HG03064 (cell line): ENCODE measurements at regions not wholly inside any gene's neighbourhood (a gene's known extent, or its start where the extent isn't known, plus 50 kb on each side); places are given as distances from the start of the nearest gene placed in this dataset.

Experiments used
- ATAC-seq: cut with Tn5 transposase; IDR thresholded peaks from one replicate; pipeline ENCODE4 v1.9.1; 2021; ENCODE audit warnings: low read depth; ENCODE audit not compliant: unreplicated experiment

DNA sequence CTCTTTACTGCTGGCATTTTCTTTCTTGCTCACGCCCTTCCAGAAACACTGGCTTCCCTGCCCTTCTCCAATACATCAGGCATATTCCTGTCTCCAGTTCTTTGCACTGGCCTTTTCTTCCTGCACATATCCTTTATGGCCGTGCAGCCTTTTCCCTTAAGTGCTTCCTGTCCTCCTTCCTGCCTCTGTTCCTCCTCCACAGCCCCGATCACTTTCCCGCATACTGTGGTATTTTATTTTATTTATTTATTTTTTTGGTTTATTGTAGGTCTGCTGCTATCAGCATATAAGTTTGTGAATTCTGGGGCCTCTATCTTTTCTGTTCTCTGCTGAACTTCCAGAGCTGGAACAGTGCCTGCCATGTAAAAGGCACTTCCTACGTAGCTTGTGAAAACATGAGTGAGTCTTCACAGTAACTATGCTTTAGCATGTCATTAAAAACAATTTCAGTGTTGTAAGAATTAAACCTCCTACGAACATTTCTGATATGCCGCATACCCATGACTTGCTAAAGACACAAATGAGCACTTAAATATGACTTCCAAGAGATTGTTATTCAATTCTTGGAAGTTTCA, 289.1 kb downstream of the TRIB2 start:
- ATAC-seq: no peak

DNA sequence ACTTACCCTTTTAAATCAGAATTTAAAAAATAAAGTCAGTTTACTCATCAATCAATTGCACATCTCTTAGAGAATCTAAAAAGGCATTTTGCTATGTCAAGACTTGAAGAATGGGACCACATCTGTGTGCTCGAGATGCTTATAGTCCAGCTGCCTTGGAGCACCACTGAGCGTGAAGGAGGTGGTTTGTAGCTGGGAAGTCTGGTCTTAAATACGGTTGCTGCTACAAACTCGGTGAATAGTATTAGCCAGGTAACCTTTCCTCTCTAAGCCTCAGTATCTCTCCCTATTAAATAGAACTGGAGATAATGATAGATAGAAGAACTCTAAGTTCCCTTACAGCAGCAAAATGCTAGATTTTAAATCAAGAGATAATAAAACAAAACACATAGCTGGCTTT, 289.7 kb downstream of the TRIB2 start:
- no peak for ATAC-seq

DNA sequence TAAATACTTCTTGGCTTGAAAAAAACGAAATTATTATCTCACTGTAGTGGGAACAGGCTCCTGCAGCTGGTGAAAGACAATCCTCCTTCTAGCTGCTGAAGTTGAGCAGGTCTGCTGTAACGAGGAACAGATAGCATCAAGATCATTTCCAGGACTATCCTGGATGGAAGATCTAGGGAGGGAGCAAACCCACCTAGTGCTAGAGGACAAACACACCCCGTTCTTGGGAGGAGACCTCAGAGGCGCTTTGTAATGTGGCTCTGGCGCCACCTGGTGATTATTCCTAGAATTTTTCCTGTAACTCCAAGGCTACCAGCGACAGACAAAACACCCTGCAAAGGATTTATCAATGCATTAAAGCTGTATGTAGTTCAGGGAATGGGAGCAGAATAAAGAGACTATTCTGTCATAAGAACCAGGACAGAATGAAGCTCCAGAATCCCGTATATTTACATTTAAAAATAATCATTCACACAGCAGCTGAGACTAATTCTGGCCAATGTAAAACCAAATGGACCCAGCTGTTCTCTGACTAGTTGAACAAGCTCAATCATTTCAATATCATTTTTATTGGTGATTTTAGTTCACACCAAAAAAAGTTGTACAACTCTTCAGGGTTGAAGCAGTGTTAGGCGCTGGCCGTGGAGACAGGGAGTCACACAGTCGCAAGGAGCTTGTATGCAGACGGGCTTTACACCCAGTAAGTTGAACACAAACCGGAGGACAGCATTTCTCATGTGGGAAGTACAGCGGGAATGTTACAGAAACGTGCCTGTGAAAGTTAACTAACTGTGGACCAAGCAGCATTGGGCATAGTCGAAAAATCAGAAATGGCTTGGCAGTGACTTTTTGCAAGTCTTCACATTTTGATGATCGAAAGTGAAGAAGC, 290.3 kb downstream of the TRIB2 start:
- peak; percentile 90 for ATAC-seq

DNA sequence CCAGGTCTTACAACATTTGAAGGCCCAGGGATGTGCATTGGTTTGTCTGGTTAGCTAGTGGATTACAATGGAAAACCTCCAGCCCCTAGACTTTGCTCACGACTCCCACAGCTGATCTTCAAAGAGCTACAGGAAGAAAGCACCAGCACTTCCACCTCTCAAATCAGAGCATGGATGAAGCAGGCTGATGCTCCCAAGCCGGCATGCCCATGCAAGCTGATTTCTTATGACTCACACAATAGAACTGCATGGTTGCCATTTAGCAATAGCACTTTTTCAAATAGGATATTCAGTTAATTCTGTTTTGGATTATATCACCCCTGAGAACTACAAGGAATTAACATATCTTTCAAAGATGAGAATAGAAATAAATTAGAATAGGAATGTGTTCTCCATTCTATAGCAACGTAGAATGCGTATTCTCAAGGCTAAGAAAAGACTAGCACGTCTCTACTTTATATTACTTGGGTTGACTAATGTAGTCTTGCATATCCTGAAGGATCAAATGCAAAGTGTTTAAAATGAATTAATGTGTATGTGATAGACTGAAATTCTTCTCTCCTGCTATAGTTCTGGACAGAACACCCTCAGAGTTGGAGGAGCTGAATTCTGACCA, 292.4 kb downstream of the TRIB2 start:
- ATAC-seq: no peak

DNA sequence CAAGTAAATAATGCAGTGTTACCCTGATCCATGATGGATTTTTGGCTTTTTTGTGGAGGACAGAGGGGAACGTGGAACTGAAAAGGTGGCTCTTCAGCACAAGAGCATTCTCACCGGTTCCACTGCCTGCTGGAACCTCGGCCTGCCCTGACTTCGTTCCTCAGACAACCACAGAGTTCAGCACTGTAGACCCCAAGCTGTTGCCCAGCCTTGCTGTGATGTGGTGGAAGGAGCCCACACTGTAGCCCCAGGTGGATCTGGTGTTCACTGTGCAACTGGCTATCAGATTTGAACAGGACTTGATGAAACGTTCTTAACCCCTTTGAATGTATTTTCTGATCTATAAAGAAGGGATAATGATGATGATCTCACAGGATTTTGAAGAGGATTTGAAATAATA, 293.5 kb downstream of the TRIB2 start:
- ATAC-seq: no peak

DNA sequence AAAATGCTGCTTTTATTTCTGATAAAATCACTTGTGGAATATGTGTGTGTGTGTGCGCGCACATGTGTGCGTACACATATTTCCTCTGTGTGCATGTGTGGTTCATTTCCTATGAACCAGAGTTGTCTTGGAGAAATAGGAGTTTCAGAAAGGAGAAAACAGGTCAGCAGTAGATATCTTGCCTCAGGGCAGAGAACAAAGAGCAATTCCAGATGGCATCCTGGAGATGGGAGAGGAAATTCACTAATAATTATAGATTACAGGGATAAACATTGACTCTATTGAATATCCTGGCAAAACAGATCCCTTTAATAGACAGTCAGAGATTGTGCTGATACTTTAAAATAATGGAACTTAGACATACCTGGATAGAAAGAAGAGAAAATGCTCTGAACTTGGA, 298.0 kb downstream of the TRIB2 start:
- ATAC-seq: no peak

DNA sequence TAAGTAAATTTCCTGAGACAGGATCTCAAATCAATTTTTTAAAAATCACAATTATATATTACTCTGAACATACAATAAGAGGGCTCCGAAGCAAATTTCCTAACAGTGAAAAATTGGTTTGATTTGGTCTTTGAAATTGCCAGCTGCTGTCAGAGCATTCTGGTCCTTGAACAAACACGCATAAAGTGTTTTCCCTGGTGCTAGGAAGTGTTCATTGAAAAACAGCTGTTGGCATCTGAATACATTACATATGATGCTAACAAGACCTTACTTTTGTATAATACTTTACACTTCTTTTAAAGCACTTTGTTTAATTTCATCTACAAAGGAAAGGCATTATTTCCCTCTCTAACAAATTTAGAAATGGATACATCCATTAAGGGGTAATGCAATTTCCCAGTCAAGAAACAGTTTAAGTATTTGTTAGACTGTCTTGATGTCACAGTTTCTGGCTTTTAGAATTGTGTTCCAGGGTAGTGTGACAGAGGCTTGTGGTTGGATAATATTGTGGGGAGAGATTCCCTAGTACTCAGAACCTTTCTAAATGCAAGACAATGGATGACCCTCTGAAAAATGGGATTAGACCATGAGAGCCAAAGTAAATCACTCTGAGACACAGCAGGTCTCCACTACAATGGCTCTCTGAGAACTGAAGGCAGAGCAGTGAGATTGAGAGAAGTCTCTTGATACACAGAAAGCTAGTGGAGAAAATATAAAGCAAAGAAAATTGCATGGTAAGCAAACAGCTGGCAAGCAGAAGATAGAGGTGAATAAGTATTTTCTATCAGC, 299.0 kb downstream of the TRIB2 start:
- ATAC-seq: no peak

DNA sequence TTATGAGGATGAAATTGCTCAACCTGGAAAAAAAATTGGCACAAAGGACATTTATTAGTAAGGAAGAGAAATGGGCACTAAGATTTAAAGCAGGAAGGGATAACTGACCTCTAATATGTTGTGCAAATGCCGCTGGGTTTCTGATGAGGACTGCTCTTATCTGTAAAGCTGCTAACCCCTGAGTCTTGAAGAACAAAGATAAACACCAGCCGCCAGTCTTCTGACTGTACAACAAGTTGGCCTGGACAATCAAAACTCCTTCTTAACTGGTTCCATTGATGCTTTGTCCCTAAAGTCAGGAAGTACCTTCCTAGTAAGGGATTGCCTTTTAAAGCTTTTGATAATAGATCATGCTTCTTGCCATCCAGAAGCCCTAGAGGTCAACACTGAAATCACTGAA, 301.8 kb downstream of the TRIB2 start:
- no peak for ATAC-seq

DNA sequence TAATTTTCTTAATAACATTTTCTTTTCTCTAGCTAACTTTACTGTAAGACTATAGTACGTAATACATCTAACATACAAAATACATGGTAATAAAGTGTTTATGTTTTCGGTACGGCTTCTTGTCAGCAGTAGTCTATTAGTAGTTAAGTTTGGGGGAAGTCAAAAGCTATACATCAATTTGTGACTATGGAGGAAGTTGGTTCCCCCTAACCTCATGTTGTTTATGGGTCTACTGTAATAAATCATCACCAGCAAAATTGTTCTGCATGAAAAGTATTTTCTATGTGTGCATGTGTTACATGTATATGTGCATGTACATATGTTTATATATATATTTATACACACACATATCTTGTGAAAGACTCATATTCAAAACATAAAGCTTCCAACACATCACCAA, 303.0 kb downstream of the TRIB2 start:
- ATAC-seq: no peak

DNA sequence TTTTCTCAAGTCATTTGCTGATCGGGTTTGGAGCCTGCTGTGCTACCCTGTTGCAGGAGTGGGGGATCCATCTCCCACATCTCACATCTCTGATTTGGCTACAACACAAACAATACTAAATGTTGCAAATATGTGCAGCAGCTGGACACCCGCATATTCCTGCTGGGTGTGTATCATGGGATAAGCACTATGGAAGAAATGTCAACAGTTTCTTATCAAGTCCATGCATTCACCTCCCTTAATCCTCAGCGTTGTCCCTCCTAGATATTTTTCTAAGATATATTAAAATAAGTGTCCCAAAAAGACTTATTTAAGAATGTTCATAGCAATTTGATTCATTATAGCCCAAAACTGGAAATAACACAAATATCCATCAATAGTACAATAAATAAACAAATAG, 303.7 kb downstream of the TRIB2 start:
- ATAC-seq: no peak

DNA sequence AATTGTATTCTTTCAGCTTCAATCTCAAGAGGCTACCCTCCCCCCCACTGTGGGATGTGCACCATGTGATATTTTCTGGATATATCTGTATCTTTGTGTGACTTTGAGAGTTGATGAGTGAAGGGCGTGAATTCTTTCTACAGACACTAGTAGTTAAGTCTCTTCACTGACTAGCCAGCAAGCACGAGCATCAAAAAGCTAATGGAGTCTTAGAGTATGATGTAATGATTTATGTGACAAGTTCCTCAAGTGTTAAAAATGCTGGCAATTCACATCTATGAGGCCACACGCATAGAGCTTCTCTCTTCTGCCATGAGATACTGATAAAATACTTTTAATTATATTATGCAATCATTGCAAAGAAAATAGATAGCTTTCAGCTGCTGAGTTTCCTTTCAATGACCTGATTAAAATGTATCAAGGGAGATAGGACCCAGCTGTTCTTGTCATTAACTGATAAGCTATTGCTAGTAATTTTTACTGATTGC, 304.8 kb downstream of the TRIB2 start:
- no peak for ATAC-seq

DNA sequence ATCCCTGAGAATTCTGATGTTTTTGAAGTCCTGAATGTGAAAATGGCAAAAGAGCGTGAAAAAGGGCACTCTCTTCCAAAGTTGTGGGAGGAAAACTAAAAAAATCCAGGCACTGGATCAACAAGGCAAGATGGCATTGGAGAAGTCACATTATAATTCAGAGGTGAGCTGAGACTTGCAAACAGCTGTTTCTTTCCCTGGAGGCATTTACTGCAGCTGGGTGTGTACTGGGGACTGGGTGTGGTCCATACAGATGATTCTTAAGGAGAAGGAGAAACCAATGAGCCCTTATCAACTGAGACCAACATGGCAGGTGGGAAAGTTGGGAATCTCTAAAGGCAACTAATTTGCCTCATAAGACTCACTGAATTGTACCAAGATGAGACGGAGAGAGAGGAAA, 313.9 kb downstream of the TRIB2 start:
- ATAC-seq: no peak

DNA sequence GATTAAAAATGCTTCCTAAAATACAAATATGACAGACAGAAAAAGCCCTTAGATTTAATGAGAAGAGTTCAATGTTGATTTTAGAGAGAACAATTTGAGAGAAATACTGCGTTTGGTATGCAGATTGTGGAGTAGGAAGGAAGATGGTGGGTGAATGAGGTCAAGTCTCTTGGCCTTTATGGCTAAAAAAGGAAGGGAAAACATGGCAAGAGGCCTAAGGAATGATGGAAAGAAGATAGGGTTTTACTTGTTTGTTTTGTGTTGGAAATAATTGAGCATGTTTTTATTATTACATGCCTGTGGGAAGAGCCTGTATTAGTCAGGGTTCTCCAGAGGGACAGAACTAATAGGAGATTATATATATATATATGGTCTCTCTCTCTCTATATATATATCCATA, 318.1 kb downstream of the TRIB2 start:
- no peak for ATAC-seq

DNA sequence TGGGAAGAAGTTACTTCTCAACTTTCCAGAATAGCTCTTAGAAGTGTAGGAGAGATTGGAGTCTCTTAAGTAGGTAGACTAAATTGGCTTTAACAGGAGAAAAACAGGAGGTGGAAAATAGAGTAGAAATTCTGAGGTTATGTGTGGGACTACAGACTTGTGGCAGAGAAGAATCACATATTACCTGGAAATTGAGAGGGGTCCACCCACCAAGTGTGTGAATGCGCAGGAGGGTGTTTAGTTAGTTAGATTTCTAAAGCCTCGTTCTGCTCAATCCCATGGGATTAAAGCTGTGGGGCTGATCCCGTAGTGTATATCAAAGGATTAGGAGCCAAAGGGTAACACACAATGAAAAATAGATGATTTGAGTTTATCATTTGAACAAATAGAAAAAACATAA, 319.1 kb downstream of the TRIB2 start:
- no peak for ATAC-seq

DNA sequence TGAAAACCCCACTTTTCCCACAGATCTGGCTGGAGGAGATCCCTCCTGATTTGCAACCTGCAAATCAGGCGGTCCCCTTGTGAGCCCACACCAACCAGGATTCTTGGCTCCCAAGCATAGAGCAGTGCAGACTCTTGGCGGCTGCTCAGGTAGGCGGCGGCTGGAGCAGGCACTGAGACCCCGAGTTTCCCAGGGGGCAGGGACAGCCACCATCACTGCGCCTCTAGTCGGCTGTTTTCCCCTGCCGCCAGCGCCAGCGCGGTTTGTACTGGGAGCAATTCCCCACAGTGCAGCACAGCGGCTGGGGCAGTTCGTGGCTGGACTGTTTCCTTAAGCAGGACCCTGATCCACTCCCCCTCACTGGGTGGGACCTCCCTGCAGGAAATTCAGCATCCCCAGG, 323.3 kb downstream of the TRIB2 start:
- no peak for ATAC-seq

DNA sequence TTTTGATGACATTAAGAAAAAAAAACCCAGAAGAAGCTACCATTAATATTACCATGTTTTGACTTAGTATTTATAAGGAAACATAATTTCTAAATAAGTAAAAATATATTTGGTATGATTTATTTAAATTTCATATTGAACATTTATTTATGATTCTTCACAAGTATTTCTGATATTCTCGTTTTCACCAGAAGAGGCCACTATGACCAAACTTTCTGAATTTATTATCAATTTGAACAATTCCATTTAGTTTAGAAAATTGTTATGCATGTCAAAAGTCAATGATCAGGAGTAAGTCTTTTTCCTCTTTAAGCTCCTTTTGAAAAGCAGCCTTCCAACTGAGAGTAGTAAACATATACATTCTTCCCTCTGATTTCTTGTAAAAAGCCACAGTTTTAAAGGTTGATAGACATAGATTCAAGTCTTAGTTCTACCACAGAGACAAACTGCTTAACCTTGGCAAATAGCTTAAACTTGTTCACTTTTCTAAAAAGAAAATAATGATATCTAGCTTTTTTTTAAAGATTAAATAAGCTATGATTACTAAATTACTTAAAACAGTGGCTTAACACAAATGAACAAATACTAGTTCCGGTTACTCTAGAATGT, 329.9 kb downstream of the TRIB2 start:
- no peak for ATAC-seq

DNA sequence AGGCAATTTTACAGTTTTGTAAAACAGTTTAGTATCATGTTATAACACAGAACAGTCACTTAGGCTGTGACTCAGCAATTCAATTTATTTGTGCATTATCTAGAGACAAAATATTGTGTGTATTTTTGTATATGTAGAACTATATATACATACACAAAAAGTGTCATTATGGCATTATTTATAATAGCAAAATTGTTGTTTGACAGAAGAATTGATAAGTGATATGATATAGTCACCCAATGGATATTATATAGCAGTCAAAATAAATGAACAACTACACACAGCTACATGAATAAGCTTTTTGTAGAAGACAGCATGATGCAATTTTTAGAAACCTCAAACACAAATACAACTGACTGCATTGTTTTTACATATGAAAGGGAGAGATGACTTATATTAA, 334.0 kb downstream of the TRIB2 start:
- ATAC-seq: no peak

DNA sequence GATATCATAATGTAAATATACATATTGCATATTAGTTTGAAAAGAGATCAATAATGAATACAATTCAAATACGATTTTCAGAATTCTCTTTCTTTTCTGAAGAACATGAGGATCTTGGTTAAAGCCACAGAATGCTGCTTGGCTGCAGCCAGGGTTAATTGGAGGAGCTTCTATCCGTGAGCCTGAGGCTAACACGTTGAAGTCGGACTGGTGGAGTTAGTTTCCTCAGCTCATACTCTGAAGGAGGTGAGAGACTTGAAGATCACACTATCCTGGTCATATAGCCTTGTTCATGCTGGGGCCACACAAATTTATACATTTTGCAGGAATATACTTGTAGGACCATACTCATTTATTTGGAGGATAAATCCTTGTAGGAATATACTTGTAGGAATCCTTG, 335.8 kb downstream of the TRIB2 start:
- no peak for ATAC-seq

DNA sequence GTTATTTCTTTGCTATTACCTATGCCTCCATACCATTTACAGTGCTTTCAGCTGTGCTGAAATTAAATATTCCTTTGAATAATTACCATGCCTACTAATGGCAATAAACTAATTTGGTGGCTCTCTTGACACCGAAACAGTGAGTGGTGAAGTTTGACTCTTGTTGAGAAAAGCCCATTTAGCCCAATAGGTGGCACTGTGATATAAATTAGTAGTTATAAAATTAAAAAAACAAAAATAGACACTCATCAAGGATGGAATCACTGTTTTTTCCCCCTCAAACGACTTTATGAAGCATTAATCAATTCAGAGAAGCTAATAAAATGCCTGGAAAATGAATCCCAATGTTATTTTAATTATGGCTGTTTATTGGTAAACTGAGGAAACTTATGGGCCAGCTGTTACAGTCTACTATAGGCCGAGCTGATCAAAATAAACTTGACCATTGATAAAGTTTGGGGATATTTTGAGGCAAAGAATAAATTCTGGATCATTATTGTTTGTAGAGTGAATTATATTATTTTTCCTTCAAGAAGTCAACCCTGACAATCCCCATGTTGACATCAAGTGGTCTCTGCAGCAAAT, 339.6 kb downstream of the TRIB2 start:
- ATAC-seq: no peak

DNA sequence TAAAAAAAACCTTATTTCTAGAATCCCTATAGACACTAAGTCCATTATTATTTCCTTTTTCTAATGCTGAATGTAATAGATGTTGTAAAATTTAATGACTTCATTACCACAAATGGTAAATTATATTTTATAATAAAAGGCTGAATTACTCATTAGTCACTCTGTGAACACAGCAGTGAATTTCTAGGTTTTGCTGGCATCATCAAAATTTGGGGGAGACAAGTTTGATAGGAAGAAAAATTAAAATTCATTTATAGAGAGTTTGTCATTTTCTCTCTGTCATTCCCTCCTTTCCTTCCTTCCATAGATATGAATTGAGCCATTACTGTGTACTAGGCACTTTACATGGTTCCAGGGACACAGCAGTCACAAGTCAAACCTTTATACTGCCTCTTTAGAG, 340.9 kb downstream of the TRIB2 start:
- ATAC-seq: no peak
